ENCODE measurements at regions not wholly inside any gene's neighbourhood (a gene's known extent, or its start where the extent isn't known, plus 50 kb on each side); places are given as distances from the start of the nearest gene placed in this dataset.

GRCh38 chr2:103346780-103347179 is 584.9 kb downstream of the TMEM182 start:
- TF ChIP-seq POLR2A (IDR thresholded peaks at IDR 0.05; ENCODE audit: low read depth, low read length) (no peak), SPI1 (IDR thresholded peaks at IDR 0.05; ENCODE audit: low read depth, low read length) (no peak), TAF1 (IDR thresholded peaks at IDR 0.05; ENCODE audit: low read depth, low read length) (no peak)

Measured in GM12891 (cell line).